ENCODE measurements at regions not wholly inside any gene's neighbourhood (a gene's known extent, or its start where the extent isn't known, plus 50 kb on each side); places are given as distances from the start of the nearest gene placed in this dataset.
"Not testable (repeated sequence)": the region's sequence is repeated elsewhere in the genome, so short reads cannot be mapped to it uniquely, and the experiment has no call there.

GRCh38 chr3:73150369-73151130 lies 89.1 kb downstream of the EBLN2 start:
- intact Hi-C loops (cut with DNase I): no loop called here
- Histone ChIP-seq H3K9me3 (no peaks in the 10 kb centered on the region), H3K4me3 (no peak overlapping the region), H3K27me3 (no peaks in the 10 kb centered on the region), H3K36me3 (no peaks in the 10 kb centered on the region), H3K27ac (no peak overlapping the region), H3K4me1 (peaks cover 0 to 14% (median 0%) of the 10 kb centered on the region in 4 donors)
- no peak for ATAC-seq
- no peak for DNase-seq
- WGBS (ENCODE audit: insufficient coverage, low coverage, low lambda C conversion rate, missing lambda C conversion rate): 78% methylated on average over 5 of the region's 5 CpGs
- no peak for TF ChIP-seq POLR2A (IDR thresholded peaks at IDR 0.05)
- TF ChIP-seq CTCF (IDR thresholded peaks at IDR 0.05): no peak

- H3K9me3 ChIP-seq; H3K27ac ChIP-seq; ATAC-seq; intact Hi-C loops (cut with DNase I); H3K4me3 ChIP-seq; H3K27me3 ChIP-seq; DNase-seq; H3K36me3 ChIP-seq: not testable (repeated sequence)
- 92% methylated on average over 2 of the region's 22 CpGs for WGBS (ENCODE audit: insufficient coverage, low coverage, low lambda C conversion rate, missing lambda C conversion rate)
- H3K4me1 ChIP-seq: peaks cover 0 to 13% (median 0%) of the 10 kb centered on the region in 4 donors
These were observed 91.1 kb downstream of the EBLN2 start for GRCh38 chr3:73152571-73152970.

- H3K27me3 ChIP-seq, H3K27ac ChIP-seq: not testable (repeated sequence)
- WGBS (ENCODE audit: insufficient coverage, low coverage, low lambda C conversion rate, missing lambda C conversion rate): 33% methylated on average over 2 of the region's 2 CpGs
These were observed 91.6 kb downstream of the EBLN2 start for GRCh38 chr3:73153057-73153456.

GRCh38 chr3:73154261-73154660 lies 92.8 kb downstream of the EBLN2 start:
- H3K9me3 ChIP-seq; H3K27ac ChIP-seq; DNase-seq; H3K27me3 ChIP-seq; H3K4me1 ChIP-seq; intact Hi-C loops (cut with DNase I); ATAC-seq; H3K36me3 ChIP-seq; H3K4me3 ChIP-seq: not testable (repeated sequence)
- 27% methylated on average over 3 of the region's 3 CpGs for WGBS (ENCODE audit: insufficient coverage, low coverage, low lambda C conversion rate, missing lambda C conversion rate)

More at GRCh38 chr3:73153057-73153456, 91.6 kb downstream of the EBLN2 start:
- ATAC-seq; H3K36me3 ChIP-seq; H3K4me3 ChIP-seq; intact Hi-C loops (cut with DNase I); DNase-seq; H3K4me1 ChIP-seq; H3K9me3 ChIP-seq: not testable (repeated sequence)

GRCh38 chr3:73155441-73155840 lies 94.0 kb downstream of the EBLN2 start:
- H3K4me1 ChIP-seq; DNase-seq; H3K36me3 ChIP-seq; H3K4me3 ChIP-seq; H3K27me3 ChIP-seq; intact Hi-C loops (cut with DNase I); ATAC-seq; H3K27ac ChIP-seq; H3K9me3 ChIP-seq: not testable (repeated sequence)
- WGBS (ENCODE audit: insufficient coverage, low coverage, low lambda C conversion rate, missing lambda C conversion rate): 85% methylated on average over 3 of the region's 3 CpGs

GRCh38 chr3:73164622-73165021 lies 103.2 kb downstream of the EBLN2 start:
- DNase-seq (no peak), ATAC-seq (no peak)
- no peak for TF ChIP-seq POLR2A (IDR thresholded peaks at IDR 0.05)
- no peaks in the 10 kb centered on the region for H3K9me3 ChIP-seq
- H3K27me3 ChIP-seq: no peaks in the 10 kb centered on the region
- no peak overlapping the region for H3K4me3 ChIP-seq
- intact Hi-C loops (cut with DNase I): no loop called here
- H3K4me1 ChIP-seq: no peaks in the 10 kb centered on the region
- 71% methylated on average over 2 of the region's 4 CpGs for WGBS (ENCODE audit: insufficient coverage, low coverage, low lambda C conversion rate, missing lambda C conversion rate)
- no peaks in the 10 kb centered on the region for H3K36me3 ChIP-seq
- H3K27ac ChIP-seq: no peak overlapping the region

GRCh38 chr3:73175698-73176097 lies 114.2 kb downstream of the EBLN2 start:
- H3K4me1 ChIP-seq: no peaks in the 10 kb centered on the region
- ATAC-seq: no peak
- no peaks in the 10 kb centered on the region for H3K9me3 ChIP-seq
- intact Hi-C loops (cut with DNase I): no loop called here
- no peak overlapping the region for H3K27ac ChIP-seq
- DNase-seq: no peak
- no peaks in the 10 kb centered on the region for H3K27me3 ChIP-seq
- WGBS (ENCODE audit: insufficient coverage, low coverage, low lambda C conversion rate, missing lambda C conversion rate): 86% methylated on average over 1 of the region's 1 CpG
- no peak overlapping the region for H3K4me3 ChIP-seq
- no peaks in the 10 kb centered on the region for H3K36me3 ChIP-seq
- no peak for TF ChIP-seq CTCF (IDR thresholded peaks at IDR 0.05)

All from right lobe of liver (tissue), 6 donors.